T-helper 2 cell treated with Interferon-gamma antibody and Interleukin-4, amounts not matched to agents 100 ng/mL and 5 ng/mL, for 36 hours (primary cell): ENCODE measurements at regions not wholly inside any gene's neighbourhood (a gene's known extent, or its start where the extent isn't known, plus 50 kb on each side); places are given as distances from the start of the nearest gene placed in this dataset.

Experiments used
- intact Hi-C: fragments of 100-400 bp; cut with micrococcal nuclease; formaldehyde crosslinking; loops from one replicate; pipeline ENCODE4 v1.15.1; 2023

GRCh38 chr1:172883387-172883791, 167.4 kb downstream of the TNFSF18 start:
- intact Hi-C loops: no loop called here

GRCh38 chr1:172883844-172884243, 166.9 kb downstream of the TNFSF18 start:
- intact Hi-C loops: no loop called here

- intact Hi-C loops: no loop called here
Observed at GRCh38 chr1:172885411-172885810, 165.3 kb downstream of the TNFSF18 start.

GRCh38 chr1:172885971-172886370, 164.8 kb downstream of the TNFSF18 start:
- intact Hi-C loops: no loop called here

- intact Hi-C loops: no loop called here
Observed at GRCh38 chr1:172887162-172887561, 163.6 kb downstream of the TNFSF18 start.

GRCh38 chr1:172893146-172893841, 157.4 kb downstream of the TNFSF18 start:
- intact Hi-C loops: loop anchor here (10.0 kb wide), 1 partner anchor 148 kb away; no protein-coding TSS in a partner anchor

- intact Hi-C loops: loop anchor here (1.0 to 10.0 kb wide), 4 partner anchors 20 to 150 kb away; no protein-coding TSS in a partner anchor
Observed at GRCh38 chr1:172894349-172895049, 156.2 kb downstream of the TNFSF18 start.

GRCh38 chr1:172895050-172895460, 155.7 kb downstream of the TNFSF18 start:
- intact Hi-C loops: loop anchor here (1.0 to 10.0 kb wide), 4 partner anchors 20 to 150 kb away; no protein-coding TSS in a partner anchor

- intact Hi-C loops: loop anchor here (1.0 to 10.0 kb wide), 4 partner anchors 21 to 151 kb away; no protein-coding TSS in a partner anchor
Observed at GRCh38 chr1:172895761-172896160, 155.0 kb downstream of the TNFSF18 start.

GRCh38 chr1:172897738-172898137, 153.0 kb downstream of the TNFSF18 start:
- intact Hi-C loops: loop anchor here (10.0 kb wide), 1 partner anchor 153 kb away; no protein-coding TSS in a partner anchor

- intact Hi-C loops: loop anchor here (10.0 kb wide), 1 partner anchor 154 kb away; no protein-coding TSS in a partner anchor
Observed at GRCh38 chr1:172898866-172899265, 151.9 kb downstream of the TNFSF18 start.

- intact Hi-C loops: no loop called here
Observed at GRCh38 chr1:172900376-172900997, 150.3 kb downstream of the TNFSF18 start.

- intact Hi-C loops: no loop called here
Observed at GRCh38 chr1:172902200-172902599, 148.5 kb downstream of the TNFSF18 start.

- intact Hi-C loops: no loop called here
Observed at GRCh38 chr1:172902861-172903381, 147.8 kb downstream of the TNFSF18 start.

- intact Hi-C loops: no loop called here
Observed at GRCh38 chr1:172903581-172904220, 147.0 kb downstream of the TNFSF18 start.

GRCh38 chr1:172905452-172905851, 145.3 kb downstream of the TNFSF18 start:
- intact Hi-C loops: no loop called here

GRCh38 chr1:172906778-172907592, 143.8 kb downstream of the TNFSF18 start:
- intact Hi-C loops: no loop called here

- intact Hi-C loops: no loop called here
Observed at GRCh38 chr1:172907834-172908326, 142.9 kb downstream of the TNFSF18 start.

GRCh38 chr1:172909606-172910326, 141.0 kb downstream of the TNFSF18 start:
- intact Hi-C loops: no loop called here
